ENCODE measurements at regions not wholly inside any gene's neighbourhood (a gene's known extent, or its start where the extent isn't known, plus 50 kb on each side); places are given as distances from the start of the nearest gene placed in this dataset.

GRCh38 chr19:53696951-53697350 lies 65.2 kb downstream of the DPRX start:
- Histone ChIP-seq H3K27me3 (ENCODE audit: control insufficient read depth, insufficient read depth, low read length) (no peaks in the 10 kb centered on the region), H3K36me3 (ENCODE audit: control insufficient read depth, insufficient read depth, low read length) (no peaks in the 10 kb centered on the region), H3K4me1 (ENCODE audit: control insufficient read depth, extremely low read depth, insufficient read depth, low read length) (no peaks in the 10 kb centered on the region), H3K9me3 (ENCODE audit: control insufficient read depth, insufficient read depth, low read depth, low read length) (no peaks in the 10 kb centered on the region), H3K9ac (ENCODE audit: insufficient read depth, low read length) (no peak overlapping the region), H3K79me2 (ENCODE audit: control insufficient read depth, insufficient read depth, low read length) (no peaks in the 10 kb centered on the region), H2AFZ (ENCODE audit: low read length) (no peak overlapping the region), H3K27ac (ENCODE audit: insufficient read depth, low read length) (no peak overlapping the region), H4K20me1 (ENCODE audit: control insufficient read depth, extremely low read depth, insufficient read depth, low read length) (no peaks in the 10 kb centered on the region), H3K4me3 (replicated peaks in 1 of 4; ENCODE audit: control extremely low read depth in 1 of 4, insufficient read depth in 1 of 4, low read depth in 3 of 4, low read length in 4 of 4) (no peak overlapping the region), H3K4me2 (ENCODE audit: extremely low read depth, insufficient read depth, low read length) (no peak overlapping the region)
- TF ChIP-seq EZH2 (IDR thresholded peaks at IDR 0.05; ENCODE audit: low read length, missing control alignments) (no peak), CTCF (conservative IDR thresholded peaks at IDR 0.05 in 1 of 2, IDR thresholded peaks at IDR 0.05 in 1 of 2; ENCODE audit: low read depth in 1 of 2, low read length in 2 of 2) (no peak)
- DNase-seq (ENCODE audit: low read depth in 2 of 2) = peak in 1 of 2 donors; percentile 2

- H4K20me1 ChIP-seq (ENCODE audit: control insufficient read depth, extremely low read depth, insufficient read depth, low read length) = no peaks in the 10 kb centered on the region
- TF ChIP-seq CTCF (conservative IDR thresholded peaks at IDR 0.05 in 1 of 2, IDR thresholded peaks at IDR 0.05 in 1 of 2; ENCODE audit: low read depth in 1 of 2, low read length in 2 of 2) (no peak), EZH2 (IDR thresholded peaks at IDR 0.05; ENCODE audit: low read length, missing control alignments) (no peak)
- no peaks in the 10 kb centered on the region for H3K4me1 ChIP-seq (ENCODE audit: control insufficient read depth, extremely low read depth, insufficient read depth, low read length)
- H3K4me2 ChIP-seq (ENCODE audit: extremely low read depth, insufficient read depth, low read length) = no peak overlapping the region
- H3K4me3 ChIP-seq (replicated peaks in 1 of 4; ENCODE audit: control extremely low read depth in 1 of 4, insufficient read depth in 1 of 4, low read depth in 3 of 4, low read length in 4 of 4) = no peak overlapping the region
- no peak for DNase-seq (ENCODE audit: low read depth in 2 of 2)
- H3K27ac ChIP-seq (ENCODE audit: insufficient read depth, low read length) = no peak overlapping the region
- H3K36me3 ChIP-seq (ENCODE audit: control insufficient read depth, insufficient read depth, low read length) = no peaks in the 10 kb centered on the region
- H3K27me3 ChIP-seq (ENCODE audit: control insufficient read depth, insufficient read depth, low read length) = no peaks in the 10 kb centered on the region
- H3K79me2 ChIP-seq (ENCODE audit: control insufficient read depth, insufficient read depth, low read length) = no peaks in the 10 kb centered on the region
- no peak overlapping the region for H2AFZ ChIP-seq (ENCODE audit: low read length)
- H3K9ac ChIP-seq (ENCODE audit: insufficient read depth, low read length) = no peak overlapping the region
- no peaks in the 10 kb centered on the region for H3K9me3 ChIP-seq (ENCODE audit: control insufficient read depth, insufficient read depth, low read depth, low read length)
Measured at GRCh38 chr19:53703361-53703760, 71.6 kb downstream of the DPRX start.

- Histone ChIP-seq H3K27me3 (ENCODE audit: control insufficient read depth, insufficient read depth, low read length) (no peaks in the 10 kb centered on the region), H2AFZ (ENCODE audit: low read length) (no peak overlapping the region), H3K9me3 (ENCODE audit: control insufficient read depth, insufficient read depth, low read depth, low read length) (no peaks in the 10 kb centered on the region), H3K27ac (ENCODE audit: insufficient read depth, low read length) (no peak overlapping the region), H3K4me1 (ENCODE audit: control insufficient read depth, extremely low read depth, insufficient read depth, low read length) (no peaks in the 10 kb centered on the region), H3K36me3 (ENCODE audit: control insufficient read depth, insufficient read depth, low read length) (no peaks in the 10 kb centered on the region), H3K4me2 (ENCODE audit: extremely low read depth, insufficient read depth, low read length) (no peak overlapping the region), H3K9ac (ENCODE audit: insufficient read depth, low read length) (no peak overlapping the region), H3K4me3 (replicated peaks in 1 of 4; ENCODE audit: control extremely low read depth in 1 of 4, insufficient read depth in 1 of 4, low read depth in 3 of 4, low read length in 4 of 4) (no peak overlapping the region), H3K79me2 (ENCODE audit: control insufficient read depth, insufficient read depth, low read length) (no peaks in the 10 kb centered on the region), H4K20me1 (ENCODE audit: control insufficient read depth, extremely low read depth, insufficient read depth, low read length) (no peaks in the 10 kb centered on the region)
- no peak for TF ChIP-seq CTCF (conservative IDR thresholded peaks at IDR 0.05 in 1 of 2, IDR thresholded peaks at IDR 0.05 in 1 of 2; ENCODE audit: low read depth in 1 of 2, low read length in 2 of 2)
- TF ChIP-seq EZH2 (IDR thresholded peaks at IDR 0.05; ENCODE audit: low read length, missing control alignments) = no peak
- DNase-seq (ENCODE audit: low read depth in 2 of 2) = no peak
Measured at GRCh38 chr19:53704011-53704410, 72.2 kb downstream of the DPRX start.

Measured in fibroblast of lung (primary cell).